ENCODE measurements at regions not wholly inside any gene's neighbourhood (a gene's known extent, or its start where the extent isn't known, plus 50 kb on each side); places are given as distances from the start of the nearest gene placed in this dataset.
"Not testable (repeated sequence)": the region's sequence is repeated elsewhere in the genome, so short reads cannot be mapped to it uniquely, and the experiment has no call there.

- no peak for TF ChIP-seq POLR2A (IDR thresholded peaks at IDR 0.05; ENCODE audit: low read depth, low read length)
- DNase-seq (ENCODE audit: insufficient read length, low spot score) (no peak), FAIRE-seq (no peak)
Measured at GRCh38 chr10:57142925-57143576, 782.0 kb upstream of the ZWINT start.

- DNase-seq (ENCODE audit: insufficient read length, low spot score) (no peak), FAIRE-seq (no peak)
- TF ChIP-seq POLR2A (IDR thresholded peaks at IDR 0.05; ENCODE audit: low read depth, low read length): no peak
Measured at GRCh38 chr10:57141708-57142107, 780.6 kb upstream of the ZWINT start.

GRCh38 chr10:57119684-57120083 is 758.6 kb upstream of the ZWINT start:
- TF ChIP-seq POLR2A (IDR thresholded peaks at IDR 0.05; ENCODE audit: low read depth, low read length): no peak
- no peak for DNase-seq (ENCODE audit: insufficient read length, low spot score)
- no peak for FAIRE-seq

- TF ChIP-seq POLR2A (IDR thresholded peaks at IDR 0.05; ENCODE audit: low read depth, low read length): no peak
- no peak for FAIRE-seq
- DNase-seq (ENCODE audit: insufficient read length, low spot score): no peak
Measured at GRCh38 chr10:57113545-57113944, 752.5 kb upstream of the ZWINT start.

- FAIRE-seq (no peak), DNase-seq (ENCODE audit: insufficient read length, low spot score) (no peak)
- no peak for TF ChIP-seq POLR2A (IDR thresholded peaks at IDR 0.05; ENCODE audit: low read depth, low read length)
Measured at GRCh38 chr10:57102236-57102635, 741.2 kb upstream of the ZWINT start.

DNA sequence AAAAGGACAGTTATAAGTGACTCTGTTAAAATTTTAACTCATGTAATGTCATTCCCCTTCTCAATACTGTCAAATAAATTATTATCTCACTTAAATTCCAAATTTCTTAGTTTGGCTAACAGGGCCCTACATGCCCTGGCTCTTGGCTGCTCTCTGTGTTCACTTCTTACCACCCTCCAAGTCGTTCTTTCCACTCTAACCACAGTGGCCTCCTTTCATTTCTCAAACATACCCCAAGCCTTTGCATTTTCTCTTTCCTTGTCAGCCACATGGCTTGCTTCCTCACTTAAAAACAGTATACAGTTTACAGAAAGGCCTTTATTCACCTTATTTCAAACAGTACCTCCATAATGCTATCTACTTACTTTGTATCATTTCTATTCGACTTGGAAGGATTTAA is 737.1 kb upstream of the ZWINT start:
- DNase-seq (ENCODE audit: insufficient read length, low spot score) (no peak), FAIRE-seq (no peak)
- no peak for TF ChIP-seq POLR2A (IDR thresholded peaks at IDR 0.05; ENCODE audit: low read depth, low read length)

GRCh38 chr10:57096044-57096443 is 735.0 kb upstream of the ZWINT start:
- DNase-seq (ENCODE audit: insufficient read length, low spot score) (no peak), FAIRE-seq (no peak)
- no peak for TF ChIP-seq POLR2A (IDR thresholded peaks at IDR 0.05; ENCODE audit: low read depth, low read length)

DNA sequence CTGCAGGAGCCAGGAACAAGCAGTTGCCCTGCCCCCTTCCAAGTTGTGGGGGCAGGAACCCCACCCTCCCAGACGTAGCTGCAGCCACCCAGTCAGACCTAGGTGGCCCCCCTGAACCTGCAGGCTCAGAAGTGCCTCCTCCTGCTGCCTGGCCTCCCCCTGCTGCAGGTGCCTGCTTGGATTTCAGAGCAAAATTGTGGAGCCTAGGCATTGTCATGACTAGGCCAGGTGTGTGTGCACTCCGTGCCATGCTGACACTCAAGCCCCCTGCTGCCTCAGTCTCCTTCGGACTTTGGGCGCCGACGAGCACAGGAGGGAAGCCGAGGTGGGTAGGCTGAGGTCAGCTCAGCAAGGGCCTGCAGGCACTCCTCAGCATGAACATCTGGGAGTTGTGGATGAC is 733.9 kb upstream of the ZWINT start:
- no peak for TF ChIP-seq POLR2A (IDR thresholded peaks at IDR 0.05; ENCODE audit: low read depth, low read length)
- FAIRE-seq (no peak), DNase-seq (ENCODE audit: insufficient read length, low spot score) (no peak)

- no peak for TF ChIP-seq POLR2A (IDR thresholded peaks at IDR 0.05; ENCODE audit: low read depth, low read length)
- DNase-seq (ENCODE audit: insufficient read length, low spot score) (no peak), FAIRE-seq (no peak)
Measured at GRCh38 chr10:57094083-57094482, 733.0 kb upstream of the ZWINT start.

GRCh38 chr10:57053530-57053929 is 692.5 kb upstream of the ZWINT start:
- FAIRE-seq: no peak
- no peak for DNase-seq (ENCODE audit: insufficient read length, low spot score)
- no peak for TF ChIP-seq POLR2A (IDR thresholded peaks at IDR 0.05; ENCODE audit: low read depth, low read length)

- no peak for DNase-seq (ENCODE audit: insufficient read length, low spot score)
- no peak for TF ChIP-seq POLR2A (IDR thresholded peaks at IDR 0.05; ENCODE audit: low read depth, low read length)
- FAIRE-seq: no peak
Measured at GRCh38 chr10:57049096-57049495, 688.0 kb upstream of the ZWINT start.

- no peak for DNase-seq (ENCODE audit: insufficient read length, low spot score)
- no peak for TF ChIP-seq POLR2A (IDR thresholded peaks at IDR 0.05; ENCODE audit: low read depth, low read length)
- FAIRE-seq: no peak
Measured at GRCh38 chr10:57038531-57038930, 677.5 kb upstream of the ZWINT start.

GRCh38 chr10:57035310-57035709 is 674.3 kb upstream of the ZWINT start:
- DNase-seq (ENCODE audit: insufficient read length, low spot score) (no peak), FAIRE-seq (no peak)
- TF ChIP-seq POLR2A (IDR thresholded peaks at IDR 0.05; ENCODE audit: low read depth, low read length): no peak

GRCh38 chr10:57032301-57032700 is 671.2 kb upstream of the ZWINT start:
- not testable (repeated sequence) for DNase-seq (ENCODE audit: insufficient read length, low spot score); FAIRE-seq

DNA sequence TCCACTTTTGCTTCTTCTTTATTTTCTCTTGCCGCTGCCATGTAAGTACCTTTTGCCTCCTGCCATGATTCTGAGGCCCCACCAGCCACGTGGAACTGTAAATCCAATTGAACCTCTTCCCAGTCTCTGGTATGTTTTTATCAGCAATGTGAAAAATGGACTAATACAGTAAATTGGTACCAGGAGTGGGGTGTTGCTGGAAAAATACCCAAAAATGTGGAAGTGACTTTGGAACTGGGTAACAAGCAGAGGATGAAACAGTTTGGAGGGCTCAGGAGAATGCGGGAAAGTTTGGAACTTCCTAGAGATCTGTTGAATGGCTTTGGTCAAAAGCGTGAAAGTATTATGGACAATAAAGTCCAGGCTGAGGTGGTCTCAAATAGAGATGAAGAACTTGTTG is 670.3 kb upstream of the ZWINT start:
- no peak for TF ChIP-seq POLR2A (IDR thresholded peaks at IDR 0.05; ENCODE audit: low read depth, low read length)
- DNase-seq (ENCODE audit: insufficient read length, low spot score) (no peak), FAIRE-seq (no peak)

DNA sequence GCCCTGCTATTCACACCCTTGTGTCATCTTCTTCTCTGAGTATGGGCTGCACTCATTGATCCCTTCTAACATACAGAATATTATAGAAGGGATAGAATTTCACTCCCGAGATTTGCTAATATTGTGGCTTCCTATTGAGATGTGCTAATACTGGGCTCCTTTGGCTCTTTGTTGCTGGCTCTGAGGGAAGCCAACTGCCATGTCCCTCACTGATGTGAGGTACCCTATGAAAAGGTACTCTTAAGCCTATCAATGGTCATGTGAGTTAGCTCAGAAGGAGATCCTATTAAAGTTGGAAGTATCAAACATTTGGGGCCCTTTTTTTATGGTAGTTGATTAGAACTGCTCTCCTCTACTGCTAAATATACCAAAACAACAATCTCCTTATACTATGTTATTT is 665.2 kb upstream of the ZWINT start:
- DNase-seq (ENCODE audit: insufficient read length, low spot score) (no peak), FAIRE-seq (no peak)
- no peak for TF ChIP-seq POLR2A (IDR thresholded peaks at IDR 0.05; ENCODE audit: low read depth, low read length)

Data from H54 (cell line).